Vagina (tissue), 2 donors: ENCODE measurements at regions not wholly inside any gene's neighbourhood (a gene's known extent, or its start where the extent isn't known, plus 50 kb on each side); places are given as distances from the start of the nearest gene placed in this dataset.

Experiments used
- DNase-seq, 2 donors: peaks; one replicate each; pipeline ENCODE4 v3.0.0-alpha.2; 2017; ENCODE audit errors: extremely low spot score in 2 of 2
- H3K27ac ChIP-seq: fragments of 200-600 bp; sonication (generic); one replicate; pipeline ENCODE4 v1.5.1; 2019
- H3K27me3 ChIP-seq: fragments of 200-600 bp; sonication (generic); one replicate; pipeline ENCODE4 v1.5.1; 2019
- H3K36me3 ChIP-seq, 2 donors: fragments of 200-600 bp; sonication (generic); one replicate each; pipeline ENCODE4 v1.5.1; 2017 to 2019
- H3K4me1 ChIP-seq: fragments of 200-600 bp; sonication (generic); one replicate; pipeline ENCODE4 v1.5.1; 2019
- H3K4me3 ChIP-seq, 2 donors: fragments of 200-600 bp; sonication (generic); 1 replicate in 1 of 2; 2 replicates in 1 of 2; pipeline ENCODE4 v1.5.1; 2016 to 2019
- H3K9me3 ChIP-seq: fragments of 200-600 bp; sonication (generic); one replicate; pipeline ENCODE4 v1.5.1; 2019
- CTCF ChIP-seq, 3 experiments: fragments of 450-650 bp in 2 of 3; fragments of 200-600 bp in 1 of 3; sonication (generic) in 1 of 3; IDR thresholded peaks; one replicate each; pipeline ENCODE4 v1.5.1; 2017 to 2019; ENCODE audit warnings: antibody characterized with exemption in 3 of 3, mild to moderate bottlenecking in 2 of 3, moderate library complexity in 2 of 3
- POLR2A ChIP-seq, 2 donors: fragments of 450-650 bp; IDR thresholded peaks; one replicate each; pipeline ENCODE4 v1.6.1; 2017; ENCODE audit warnings: antibody characterized with exemption in 2 of 2, mild to moderate bottlenecking in 2 of 2, moderate library complexity in 2 of 2
- POLR2AphosphoS5 ChIP-seq, 2 donors: sonication (generic); formaldehyde crosslinking; IDR thresholded peaks; one replicate each; pipeline ENCODE4 v1.9.0; 2017; ENCODE audit warnings: antibody characterized with exemption in 2 of 2, mild to moderate bottlenecking in 2 of 2, low read depth in 1 of 2; ENCODE audit not compliant: insufficient read depth in 1 of 2
- intact Hi-C: fragments of 100-400 bp; cut with DNase I; formaldehyde crosslinking; loops from one replicate; pipeline ENCODE4 v1.15.1; 2023

- no peak for DNase-seq
- H3K9me3 ChIP-seq: no peaks in the 10 kb centered on the region
- no peak overlapping the region for H3K4me3 ChIP-seq
- H3K4me1 ChIP-seq: peaks cover 21% of the 10 kb centered on the region
- TF ChIP-seq POLR2AphosphoS5 (IDR thresholded peaks at IDR 0.05; ENCODE audit: insufficient read depth in 1 of 2, low read depth in 1 of 2) (no peak), CTCF (IDR thresholded peaks at IDR 0.05) (no peak), POLR2A (IDR thresholded peaks at IDR 0.05) (no peak)
- H3K36me3 ChIP-seq: no peaks in the 10 kb centered on the region
- intact Hi-C loops: no loop called here
- no peaks in the 10 kb centered on the region for H3K27me3 ChIP-seq
- H3K27ac ChIP-seq: no peak overlapping the region
Observed at GRCh38 chr2:47270421-47270820, 94.1 kb upstream of the CALM2 start.

DNA sequence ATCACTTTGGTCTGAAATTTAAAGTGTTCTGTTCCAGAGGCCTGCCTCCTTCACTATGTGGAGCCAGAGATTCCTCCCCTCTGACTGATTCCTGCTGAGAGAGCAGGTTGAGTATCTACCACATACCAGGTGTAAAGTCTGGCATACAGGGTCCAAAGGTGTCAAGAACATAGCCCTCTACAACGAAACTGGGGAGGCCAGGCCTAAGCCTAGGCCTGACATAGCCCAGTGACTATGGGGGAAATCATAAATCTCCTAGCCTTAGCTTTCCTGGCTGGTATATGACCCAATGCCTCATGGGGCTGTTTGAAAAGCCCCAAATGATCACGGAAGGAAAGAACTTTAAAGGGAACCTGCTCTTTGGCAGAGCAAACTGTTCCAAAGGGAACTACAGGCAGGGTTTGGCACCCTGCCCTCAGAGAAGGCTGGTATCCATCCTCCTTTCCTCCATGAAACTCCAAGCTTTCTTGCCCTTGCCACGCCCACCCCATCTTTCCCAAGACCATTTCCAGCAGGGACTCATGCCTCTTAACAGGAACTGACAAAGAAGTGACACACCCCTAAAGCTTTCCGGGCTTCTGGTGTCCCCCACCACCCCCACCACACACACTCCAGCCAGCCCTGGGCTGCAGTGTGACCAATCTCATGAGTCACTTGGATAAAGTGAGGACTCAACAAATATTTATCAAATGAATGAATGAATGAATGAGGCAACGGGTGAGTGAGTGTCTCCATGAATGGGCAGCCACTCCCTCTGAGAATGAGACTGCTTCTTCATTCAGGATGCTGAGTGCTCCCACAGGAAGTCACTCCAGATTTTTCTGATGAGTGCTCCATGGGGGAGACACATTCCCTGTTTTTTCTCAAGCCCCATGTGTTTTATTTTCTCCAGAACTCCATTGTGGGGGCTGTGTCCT lies 93.3 kb upstream of the CALM2 start:
- Histone ChIP-seq H3K4me3 (no peak overlapping the region), H3K9me3 (no peaks in the 10 kb centered on the region), H3K36me3 (no peaks in the 10 kb centered on the region), H3K27ac (no peak overlapping the region), H3K27me3 (no peaks in the 10 kb centered on the region), H3K4me1 (peaks cover 21% of the 10 kb centered on the region)
- TF ChIP-seq POLR2A (IDR thresholded peaks at IDR 0.05) (no peak), CTCF (IDR thresholded peaks at IDR 0.05) (no peak), POLR2AphosphoS5 (IDR thresholded peaks at IDR 0.05; ENCODE audit: insufficient read depth in 1 of 2, low read depth in 1 of 2) (peak in 1 of 2 donors; percentile 7)
- intact Hi-C loops: no loop called here
- no peak for DNase-seq

DNA sequence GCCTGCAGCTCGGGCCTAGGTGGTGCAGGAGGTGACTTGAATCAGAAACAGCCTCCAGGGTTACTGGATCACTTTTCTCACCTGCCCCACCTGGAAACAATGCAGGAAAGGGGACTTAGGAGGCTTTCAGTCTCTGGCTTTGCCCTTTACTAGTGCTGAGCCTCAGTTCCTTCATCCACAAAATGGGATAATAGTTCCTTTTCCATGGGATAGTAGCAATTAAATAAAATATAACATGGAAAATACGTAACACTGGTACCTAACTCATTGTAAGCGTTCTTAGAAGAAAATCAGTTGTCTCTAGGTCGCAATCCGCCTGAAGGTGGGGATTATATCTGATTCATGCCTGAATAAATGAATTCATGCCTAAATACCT lies 91.4 kb upstream of the CALM2 start:
- DNase-seq: no peak
- Histone ChIP-seq H3K4me1 (peaks cover 20% of the 10 kb centered on the region), H3K27me3 (no peaks in the 10 kb centered on the region), H3K36me3 (no peaks in the 10 kb centered on the region), H3K9me3 (no peaks in the 10 kb centered on the region), H3K4me3 (no peak overlapping the region), H3K27ac (no peak overlapping the region)
- intact Hi-C loops: no loop called here
- no peak for TF ChIP-seq CTCF (IDR thresholded peaks at IDR 0.05)
- no peak for TF ChIP-seq POLR2AphosphoS5 (IDR thresholded peaks at IDR 0.05; ENCODE audit: insufficient read depth in 1 of 2, low read depth in 1 of 2)
- no peak for TF ChIP-seq POLR2A (IDR thresholded peaks at IDR 0.05)

GRCh38 chr2:47266939-47267710 lies 90.8 kb upstream of the CALM2 start:
- Histone ChIP-seq H3K27ac (no peak overlapping the region), H3K4me1 (peaks cover 14% of the 10 kb centered on the region), H3K9me3 (no peaks in the 10 kb centered on the region), H3K27me3 (no peaks in the 10 kb centered on the region), H3K4me3 (no peak overlapping the region), H3K36me3 (no peaks in the 10 kb centered on the region)
- intact Hi-C loops: no loop called here
- DNase-seq: no peak
- TF ChIP-seq POLR2AphosphoS5 (IDR thresholded peaks at IDR 0.05; ENCODE audit: insufficient read depth in 1 of 2, low read depth in 1 of 2) (no peak), CTCF (IDR thresholded peaks at IDR 0.05) (no peak), POLR2A (IDR thresholded peaks at IDR 0.05) (no peak)
